GM21528 (cell line): ENCODE measurements at regions not wholly inside any gene's neighbourhood (a gene's known extent, or its start where the extent isn't known, plus 50 kb on each side); places are given as distances from the start of the nearest gene placed in this dataset.
"Not testable (repeated sequence)": the region's sequence is repeated elsewhere in the genome, so short reads cannot be mapped to it uniquely, and the experiment has no call there.

Experiments used
- ATAC-seq: cut with Tn5 transposase; IDR thresholded peaks from one replicate; pipeline ENCODE4 v1.9.1; 2021; ENCODE audit warnings: mild to moderate bottlenecking, moderate library complexity; ENCODE audit not compliant: unreplicated experiment, low FRiP score

DNA sequence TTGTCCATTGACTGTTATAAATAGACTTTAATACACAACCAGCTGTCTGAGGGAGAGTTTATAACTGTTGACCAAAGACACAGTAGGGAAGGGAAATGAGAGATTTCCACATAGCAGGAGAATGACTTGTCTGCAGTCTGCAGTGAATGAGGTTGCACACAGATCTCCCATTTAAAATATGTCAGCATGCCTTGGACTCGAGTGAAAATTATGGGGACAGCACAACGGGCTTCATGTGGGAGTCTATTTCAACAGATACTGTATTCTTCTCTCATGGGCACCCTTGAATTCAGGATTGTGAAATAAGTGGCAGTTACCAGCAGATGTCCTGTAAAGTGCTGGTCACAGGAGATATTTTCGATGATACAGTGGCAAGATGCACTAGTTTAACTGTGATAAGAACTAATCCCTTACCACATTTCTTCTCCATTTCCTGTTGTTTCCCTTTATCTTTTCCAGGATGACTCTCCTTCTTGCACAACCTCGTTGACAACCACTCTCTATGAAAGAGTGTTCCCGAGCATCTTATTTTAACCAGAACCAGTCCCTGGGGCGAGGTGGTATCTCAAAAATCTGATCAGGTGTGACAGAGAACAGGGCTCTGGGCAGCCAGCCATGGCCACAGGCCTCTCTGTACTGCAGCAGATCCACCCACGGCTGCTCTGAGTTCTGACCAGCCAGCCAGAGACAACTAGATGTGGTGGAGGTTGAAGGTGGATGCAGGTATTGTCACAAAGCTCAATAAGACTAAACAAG is 51.5 kb upstream of the MAP3K1 start:
- ATAC-seq, result no peak

DNA sequence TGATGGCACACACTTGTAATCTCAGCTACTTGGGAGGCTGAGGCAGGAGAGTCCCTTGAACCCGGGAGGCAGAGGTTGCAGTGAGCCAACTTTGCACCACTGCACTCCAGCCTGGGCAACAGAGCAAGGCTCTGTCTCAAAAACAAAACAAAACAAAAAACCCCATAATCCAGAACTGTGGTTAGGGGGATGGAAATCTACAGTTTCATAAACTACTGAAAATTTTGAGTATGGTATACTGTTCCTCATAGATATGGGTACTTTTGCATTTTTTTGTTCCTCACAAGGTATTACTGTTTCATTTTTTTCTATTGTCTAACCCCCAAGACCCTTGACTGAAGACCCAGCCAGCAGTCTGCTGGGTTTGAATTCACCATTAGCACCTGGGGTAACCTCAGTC is 52.2 kb upstream of the MAP3K1 start:
- no peak for ATAC-seq

- no peak for ATAC-seq
Measured at GRCh38 chr5:56761151-56761885, 54.0 kb upstream of the MAP3K1 start.

DNA sequence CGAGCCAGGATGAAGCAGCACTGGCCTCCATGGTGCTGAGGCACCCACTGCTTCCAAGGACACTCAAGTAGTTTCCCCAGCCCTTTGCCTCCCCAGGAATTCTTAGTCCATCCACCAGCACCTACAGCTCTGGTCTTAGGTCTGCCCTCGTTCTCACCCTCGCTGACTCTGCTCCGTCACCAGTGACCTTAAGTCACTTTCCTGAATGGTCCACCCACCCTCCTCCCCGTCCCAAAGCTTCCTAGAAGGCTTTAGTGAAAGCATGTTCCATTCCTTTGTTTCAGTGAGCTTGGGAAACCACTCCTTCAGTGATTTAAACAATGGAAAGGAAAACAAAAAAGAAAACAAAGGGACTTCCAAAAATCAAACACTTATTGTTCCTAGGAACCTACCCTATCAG is 54.6 kb upstream of the MAP3K1 start:
- no peak for ATAC-seq

DNA sequence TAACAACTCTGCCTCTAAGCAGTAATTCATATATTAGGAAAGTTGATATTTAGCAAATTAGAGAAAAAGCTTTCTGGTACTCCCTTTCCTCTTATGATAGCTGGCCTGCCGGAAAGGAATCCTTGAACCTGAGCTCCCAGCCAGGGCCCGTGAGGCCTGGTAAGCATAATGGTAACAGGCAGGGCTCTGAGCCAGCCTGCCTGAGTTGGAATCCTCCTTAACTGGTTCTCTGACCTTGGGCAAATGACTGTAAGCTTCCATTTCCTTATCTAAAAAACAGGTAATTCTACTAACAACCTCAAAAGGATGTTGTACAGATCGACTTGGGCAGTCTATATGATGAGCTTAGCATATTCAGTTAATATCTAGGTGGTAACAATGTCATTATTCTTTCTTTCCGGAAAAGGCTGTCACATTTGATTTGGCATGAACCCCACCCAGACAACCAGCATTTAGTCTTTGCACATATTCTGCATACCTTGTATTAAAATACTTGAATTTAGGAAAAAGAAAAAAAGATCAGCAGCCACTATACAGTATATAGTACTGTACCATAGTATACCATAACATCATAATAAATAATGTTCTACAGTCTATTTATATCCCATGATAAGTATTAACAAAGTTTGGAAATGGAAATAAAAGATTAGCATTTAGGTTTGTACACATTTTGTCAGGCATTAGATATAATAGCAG is 55.7 kb upstream of the MAP3K1 start:
- ATAC-seq, result no peak

DNA sequence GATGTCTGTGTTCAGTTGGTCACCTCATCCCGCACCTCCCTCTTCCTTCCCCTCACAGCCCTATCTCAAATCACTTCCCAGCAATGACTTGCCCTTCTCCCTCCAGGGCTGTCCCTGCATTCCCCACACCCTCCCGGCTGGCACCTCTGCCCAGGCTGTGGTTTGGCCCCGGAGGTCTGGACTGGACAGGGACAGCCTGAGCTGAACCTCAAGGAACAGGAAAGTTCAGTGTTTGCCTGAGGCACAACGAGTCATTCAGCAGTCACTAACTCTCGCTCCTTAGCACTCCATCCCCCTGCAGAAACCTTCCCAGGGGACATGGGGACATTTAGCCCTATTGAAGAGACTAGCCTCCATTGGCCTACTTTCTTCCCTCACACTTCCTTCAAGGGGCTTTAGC is 58.3 kb upstream of the MAP3K1 start:
- no peak for ATAC-seq

DNA sequence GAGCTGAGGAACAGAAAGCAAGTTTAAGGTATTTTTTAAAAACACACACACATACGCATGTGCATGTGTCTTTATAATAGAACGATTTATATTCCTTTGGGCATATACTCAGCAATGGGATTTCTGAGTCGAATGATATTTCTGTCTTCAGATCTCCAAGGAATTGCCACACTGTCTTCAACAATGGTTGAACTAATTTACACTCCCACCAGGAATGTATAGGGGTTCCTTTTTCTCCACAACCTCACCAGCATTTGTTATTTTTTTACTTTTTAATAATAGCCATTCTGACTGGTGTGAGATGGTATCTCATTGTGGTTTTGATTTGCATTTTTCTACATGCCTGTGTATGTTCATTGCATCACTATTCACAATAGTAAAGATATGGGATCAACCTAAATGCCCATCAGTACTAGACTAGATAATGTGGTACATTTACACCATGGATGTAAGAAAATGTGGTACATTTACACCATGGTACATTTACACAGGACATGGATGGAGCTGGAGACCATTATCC is 60.3 kb upstream of the MAP3K1 start:
- no peak for ATAC-seq

- ATAC-seq, result not testable (repeated sequence)
Measured at GRCh38 chr5:56753588-56753987, 61.8 kb upstream of the MAP3K1 start.

DNA sequence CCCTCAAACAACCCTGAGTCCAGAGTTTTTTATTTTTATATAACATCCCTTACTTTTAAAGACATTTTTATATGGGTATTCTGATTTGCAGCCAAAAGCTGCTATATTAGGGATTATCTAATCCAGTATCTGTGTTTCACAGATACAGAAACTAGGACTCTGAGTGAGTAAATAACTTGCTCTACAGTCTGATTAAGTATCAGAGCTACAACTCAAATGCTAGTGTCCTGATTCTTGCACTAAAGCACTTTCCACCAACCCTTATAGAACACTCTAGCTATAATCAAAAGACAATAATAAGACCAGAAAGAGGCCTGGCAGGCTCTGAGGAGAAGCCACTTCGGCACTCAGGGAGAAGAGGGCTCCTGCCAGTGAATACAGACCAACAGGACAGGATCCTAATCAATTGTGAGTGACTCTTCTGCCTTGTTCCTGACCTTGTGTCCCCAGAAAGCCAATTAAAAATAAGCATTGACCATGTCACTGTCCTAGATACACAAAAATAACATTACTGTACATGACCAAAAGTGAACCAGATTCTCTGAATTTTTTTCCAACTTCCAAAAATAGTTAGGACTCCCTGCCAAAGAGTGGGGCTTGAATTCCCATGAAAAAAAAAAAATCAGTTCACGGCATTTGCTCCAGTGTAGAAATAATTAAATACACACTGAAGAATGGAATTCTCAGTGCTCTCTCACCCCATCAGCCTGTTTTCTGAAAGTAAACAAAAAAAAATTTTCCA is 63.6 kb upstream of the MAP3K1 start:
- ATAC-seq, result no peak

GRCh38 chr5:56749842-56750241 is 65.5 kb upstream of the MAP3K1 start:
- ATAC-seq, result no peak

- no peak for ATAC-seq
Measured at GRCh38 chr5:56746553-56747339, 68.6 kb upstream of the MAP3K1 start.

DNA sequence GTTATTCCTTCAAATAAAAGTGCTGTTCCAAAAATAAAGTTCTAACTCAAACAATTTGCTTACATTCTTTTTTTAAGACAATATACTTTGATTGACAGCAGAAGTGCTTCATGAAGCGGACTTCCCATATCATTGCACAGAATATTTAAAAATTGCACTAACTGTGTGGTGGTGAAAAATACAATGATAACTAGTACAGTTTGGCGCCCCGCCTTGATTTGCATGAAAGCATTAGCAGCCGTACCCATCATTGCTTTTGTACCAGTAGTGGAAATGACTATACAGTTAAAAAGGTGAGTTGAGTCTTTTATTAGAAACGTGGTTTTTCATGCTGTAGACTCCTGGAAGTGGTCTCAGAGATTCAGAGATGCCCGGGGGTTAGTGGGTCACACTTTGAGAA is 69.5 kb upstream of the MAP3K1 start:
- ATAC-seq, result no peak

DNA sequence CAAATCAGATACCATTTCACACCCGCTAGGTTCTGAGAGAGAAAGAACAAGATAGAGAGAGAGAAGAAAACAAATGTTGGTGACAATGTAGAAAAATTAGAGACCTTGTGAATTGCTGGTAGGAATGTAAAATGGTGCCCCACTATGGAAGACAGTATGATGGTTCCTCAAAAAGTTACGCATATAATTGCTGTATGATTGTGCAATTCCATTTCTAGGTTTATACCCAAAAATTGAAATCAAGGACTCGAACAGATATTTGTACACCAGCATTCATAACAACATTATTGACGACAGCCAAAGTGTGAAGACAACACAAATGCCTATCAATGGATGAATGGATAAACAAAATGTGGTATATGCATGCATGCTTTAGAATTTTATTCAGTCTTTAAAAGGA is 74.5 kb upstream of the MAP3K1 start:
- ATAC-seq, result no peak

- ATAC-seq, result no peak
Measured at GRCh38 chr5:56739990-56740389, 75.4 kb upstream of the MAP3K1 start.

- ATAC-seq, result no peak
Measured at GRCh38 chr5:56737951-56738606, 77.3 kb upstream of the MAP3K1 start.

DNA sequence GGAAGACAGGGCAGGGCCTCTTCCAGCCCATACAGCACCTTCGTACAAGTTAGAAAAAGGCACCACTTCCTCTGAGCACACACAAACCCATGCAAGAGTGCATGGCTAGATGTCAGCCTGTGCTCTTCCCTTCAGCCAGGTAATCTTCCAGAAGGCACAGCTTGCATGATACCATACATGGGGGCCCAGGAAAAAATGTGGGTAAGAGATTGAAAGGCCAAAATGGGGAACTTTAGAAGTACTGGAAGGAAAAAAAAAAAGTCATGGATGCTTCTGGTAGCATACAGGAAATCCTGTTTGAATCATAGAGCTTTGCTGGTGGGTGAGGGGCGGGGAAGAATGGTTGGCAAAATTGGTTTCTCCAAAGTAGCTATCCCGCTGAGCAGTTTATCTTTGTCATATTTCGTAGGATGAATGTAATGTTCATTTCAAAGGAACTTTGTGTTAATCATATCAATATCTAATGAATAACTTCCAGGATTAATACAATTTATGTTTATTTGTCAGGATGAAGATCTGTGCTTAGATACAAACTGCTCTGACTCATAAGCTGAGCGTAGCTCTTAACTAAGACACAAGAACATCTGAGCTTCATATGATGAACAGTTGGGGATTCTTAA is 78.2 kb upstream of the MAP3K1 start:
- ATAC-seq, result no peak

GRCh38 chr5:56735849-56736641 is 79.3 kb upstream of the MAP3K1 start:
- no peak for ATAC-seq

DNA sequence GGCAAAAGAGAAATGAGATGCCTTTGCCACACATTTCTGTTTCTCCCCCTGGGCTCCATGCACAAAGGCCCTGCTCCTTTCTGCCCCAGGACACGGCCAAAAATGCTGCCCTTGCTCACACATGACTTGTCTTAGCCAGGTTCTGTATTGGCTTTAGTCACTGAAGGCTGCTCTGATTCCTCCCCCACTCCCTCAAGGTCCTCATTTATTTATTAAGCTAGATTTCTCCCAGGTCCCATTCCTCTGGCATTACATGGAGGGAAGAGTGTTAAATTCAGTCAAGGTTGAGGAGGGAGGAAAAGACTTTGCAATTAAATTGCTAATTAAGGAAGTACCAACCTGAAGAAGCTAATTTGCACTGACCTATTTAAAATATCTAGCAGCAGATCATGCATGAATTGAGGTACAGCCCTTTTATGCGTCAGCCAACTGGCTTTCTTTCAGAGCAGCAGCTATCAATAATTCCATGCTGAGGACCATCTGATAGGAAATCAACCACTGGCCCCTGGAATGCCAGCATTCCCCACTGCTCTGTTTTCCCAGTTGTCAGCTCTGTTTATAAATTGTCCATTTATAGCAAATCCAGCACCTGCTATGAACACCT is 81.2 kb upstream of the MAP3K1 start:
- no peak for ATAC-seq
